Fibroblast of gingiva (primary cell): ENCODE measurements at regions not wholly inside any gene's neighbourhood (a gene's known extent, or its start where the extent isn't known, plus 50 kb on each side); places are given as distances from the start of the nearest gene placed in this dataset.
A peak's percentile ranks its signal among the peaks of the same experiment; 100 is the strongest.

ENCODE experiments used
- DNase-seq: peaks from one replicate; pipeline ENCODE4 v3.0.0-alpha.2; 2011; ENCODE audit warnings: low read depth

GRCh38 chr18:71743634-71744033, 800.5 kb downstream of the CBLN2 start:
- no peak for DNase-seq

GRCh38 chr18:71729611-71730010, 814.5 kb downstream of the CBLN2 start:
- DNase-seq: no peak

GRCh38 chr18:71727909-71728308, 816.2 kb downstream of the CBLN2 start:
- no peak for DNase-seq

GRCh38 chr18:71725256-71725655, 818.9 kb downstream of the CBLN2 start:
- peak; percentile 34 for DNase-seq

- DNase-seq: no peak
These were observed 836.1 kb downstream of the CBLN2 start for GRCh38 chr18:71707985-71708500.

GRCh38 chr18:71707400-71707799, 836.7 kb downstream of the CBLN2 start:
- DNase-seq: no peak

- DNase-seq: no peak
These were observed 854.6 kb downstream of the CBLN2 start for GRCh38 chr18:71689416-71690160.

GRCh38 chr18:71682591-71682990, 861.6 kb downstream of the CBLN2 start:
- DNase-seq: no peak

GRCh38 chr18:71678144-71678543, 866.0 kb downstream of the CBLN2 start:
- DNase-seq: no peak

- DNase-seq: no peak
These were observed 870.2 kb downstream of the CBLN2 start for GRCh38 chr18:71673954-71674353.

- DNase-seq: no peak
These were observed 870.6 kb downstream of the CBLN2 start for GRCh38 chr18:71673498-71673897.

GRCh38 chr18:71666481-71666880, 877.7 kb downstream of the CBLN2 start:
- no peak for DNase-seq

GRCh38 chr18:71665131-71665530, 879.0 kb downstream of the CBLN2 start:
- peak; percentile 20 for DNase-seq

GRCh38 chr18:71643822-71644221, 900.3 kb downstream of the CBLN2 start:
- no peak for DNase-seq

- DNase-seq: no peak
These were observed 913.4 kb downstream of the CBLN2 start for GRCh38 chr18:71630696-71631095.

GRCh38 chr18:71625556-71626090, 918.5 kb downstream of the CBLN2 start:
- no peak for DNase-seq

GRCh38 chr18:71598374-71598773, 945.8 kb downstream of the CBLN2 start:
- peak; percentile 29 for DNase-seq

- DNase-seq: no peak
These were observed 946.9 kb downstream of the CBLN2 start for GRCh38 chr18:71597219-71597618.

- DNase-seq: peak; percentile 2
These were observed 960.9 kb downstream of the CBLN2 start for GRCh38 chr18:71583252-71583651.

GRCh38 chr18:71554686-71555085, 989.5 kb downstream of the CBLN2 start:
- no peak for DNase-seq

GRCh38 chr18:71541643-71542042, 1002.5 kb downstream of the CBLN2 start:
- no peak for DNase-seq

- peak; percentile 38 for DNase-seq
These were observed 1014.3 kb downstream of the CBLN2 start for GRCh38 chr18:71529703-71530303.
